ENCODE measurements at regions not wholly inside any gene's neighbourhood (a gene's known extent, or its start where the extent isn't known, plus 50 kb on each side); places are given as distances from the start of the nearest gene placed in this dataset.

GRCh38 chr10:4775808-4776207 lies 50.2 kb upstream of the AKR1E2 start:
- DNase-seq = no peak

GRCh38 chr10:4772202-4772570 lies 53.8 kb upstream of the AKR1E2 start:
- no peak for DNase-seq

GRCh38 chr10:4771554-4772201 lies 54.3 kb upstream of the AKR1E2 start:
- no peak for DNase-seq

DNA sequence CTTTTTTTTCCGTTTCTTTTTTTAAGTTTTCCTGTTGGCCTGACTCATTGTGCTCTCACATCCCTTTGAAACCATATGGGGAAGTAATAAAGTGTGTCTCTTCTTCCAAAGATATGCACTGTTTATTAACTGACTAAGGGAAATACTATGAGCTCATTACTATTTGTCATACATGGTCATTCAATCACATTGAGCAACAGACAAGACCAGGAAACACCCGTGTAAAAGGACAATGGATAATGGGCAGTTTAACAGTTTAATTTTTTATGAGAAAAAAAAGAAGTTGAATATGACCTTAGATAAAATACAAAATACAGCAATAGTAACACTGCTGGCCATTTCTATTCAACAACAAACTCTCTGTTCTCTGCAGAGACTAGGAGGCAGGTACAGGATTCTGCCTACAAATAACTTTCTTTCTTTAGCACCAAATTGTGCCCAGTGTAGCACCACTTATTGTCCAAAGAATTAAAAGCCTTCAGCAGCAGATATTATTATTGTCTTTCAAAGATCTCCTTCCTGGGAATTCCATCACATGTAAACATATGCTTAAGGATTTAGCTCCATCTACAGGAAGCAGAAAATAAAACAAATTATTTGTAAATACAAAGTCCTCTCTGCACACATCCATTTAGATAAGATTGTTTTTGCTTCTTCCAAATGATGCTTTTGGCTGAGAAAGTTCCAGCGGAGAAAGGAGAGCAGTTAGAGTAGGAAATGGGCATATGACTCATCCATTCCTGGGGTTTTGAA lies 55.0 kb upstream of the AKR1E2 start:
- DNase-seq = no peak

- DNase-seq = no peak
These were observed 57.6 kb upstream of the AKR1E2 start for GRCh38 chr10:4768416-4768815.

GRCh38 chr10:4767033-4767814 lies 58.8 kb upstream of the AKR1E2 start:
- DNase-seq = no peak

- DNase-seq = no peak
These were observed 59.6 kb upstream of the AKR1E2 start for GRCh38 chr10:4766454-4766853.

- no peak for DNase-seq
These were observed 60.6 kb upstream of the AKR1E2 start for GRCh38 chr10:4765428-4765827.

- DNase-seq = no peak
These were observed 62.0 kb upstream of the AKR1E2 start for GRCh38 chr10:4763960-4764428.

DNA sequence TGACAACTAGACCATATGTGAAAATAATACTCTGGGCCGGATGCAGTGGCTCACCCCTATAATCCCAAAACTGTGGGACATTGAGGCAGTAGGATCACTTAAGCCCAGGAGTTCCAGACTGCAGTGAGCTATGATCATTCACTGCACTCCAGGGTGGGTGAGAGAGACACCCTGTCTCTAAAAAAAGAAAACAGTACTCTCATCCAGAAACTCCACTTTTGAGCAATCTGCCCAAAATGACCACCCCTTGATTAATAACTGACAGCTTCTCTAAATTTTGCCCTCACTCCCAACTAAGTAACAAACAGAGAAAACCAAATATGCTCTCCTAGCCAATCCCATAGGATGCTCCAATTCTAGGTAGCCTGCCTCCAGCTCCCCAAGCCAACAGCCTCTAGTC lies 62.5 kb upstream of the AKR1E2 start:
- no peak for DNase-seq

DNA sequence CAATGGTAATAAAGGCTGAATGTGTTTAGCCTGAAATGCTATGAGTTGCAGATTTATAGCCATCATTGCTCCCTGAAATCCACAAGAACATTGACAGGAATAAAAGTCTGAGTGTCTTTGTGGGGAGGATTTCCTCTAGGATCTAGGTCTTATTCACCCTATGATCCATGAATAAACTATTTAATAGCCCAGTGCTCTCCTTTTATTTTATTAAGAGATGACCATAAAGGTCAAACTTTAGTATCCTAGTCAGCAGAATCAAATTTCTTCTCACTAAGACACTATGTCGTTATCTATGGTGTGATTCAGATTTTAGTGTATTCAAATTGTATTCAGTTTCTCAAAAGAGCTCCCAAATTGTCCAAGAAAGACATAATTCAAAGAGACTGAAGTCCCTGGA lies 67.8 kb upstream of the AKR1E2 start:
- no peak for DNase-seq

DNA sequence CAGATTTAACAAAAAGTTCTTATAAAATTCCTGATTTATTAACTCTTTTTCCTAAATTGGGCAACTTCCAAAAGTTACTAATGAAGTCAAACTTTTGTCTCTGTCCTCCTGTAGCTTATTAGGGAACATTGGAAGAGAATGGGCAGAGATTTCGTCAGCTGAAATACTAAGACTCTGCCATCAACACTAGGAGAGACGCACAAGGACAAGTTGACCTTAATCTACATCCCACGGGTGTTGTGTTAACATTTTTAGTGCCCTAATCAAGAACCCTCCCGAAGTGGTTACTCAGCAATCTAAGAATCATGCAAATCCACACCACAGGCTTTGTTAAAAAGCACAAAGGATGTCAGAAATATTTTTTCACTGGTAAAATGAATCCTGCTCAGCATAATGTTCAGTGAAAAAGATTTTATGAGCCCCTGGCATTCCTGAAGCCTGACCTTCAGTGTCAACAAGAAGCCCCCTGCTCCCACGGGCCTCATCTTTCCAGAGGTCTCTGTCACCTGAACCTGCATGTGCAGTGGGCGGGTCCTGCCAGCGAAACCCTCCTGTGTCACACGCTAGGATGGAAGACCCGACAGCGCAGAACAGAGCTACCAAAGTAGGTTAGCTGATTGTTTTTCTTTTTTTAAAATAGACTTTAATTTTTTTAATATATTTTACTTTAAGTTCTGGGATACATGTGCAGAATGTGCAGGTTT lies 70.6 kb upstream of the AKR1E2 start:
- DNase-seq = no peak

GRCh38 chr10:4754143-4754542 lies 71.9 kb upstream of the AKR1E2 start:
- DNase-seq = no peak

DNA sequence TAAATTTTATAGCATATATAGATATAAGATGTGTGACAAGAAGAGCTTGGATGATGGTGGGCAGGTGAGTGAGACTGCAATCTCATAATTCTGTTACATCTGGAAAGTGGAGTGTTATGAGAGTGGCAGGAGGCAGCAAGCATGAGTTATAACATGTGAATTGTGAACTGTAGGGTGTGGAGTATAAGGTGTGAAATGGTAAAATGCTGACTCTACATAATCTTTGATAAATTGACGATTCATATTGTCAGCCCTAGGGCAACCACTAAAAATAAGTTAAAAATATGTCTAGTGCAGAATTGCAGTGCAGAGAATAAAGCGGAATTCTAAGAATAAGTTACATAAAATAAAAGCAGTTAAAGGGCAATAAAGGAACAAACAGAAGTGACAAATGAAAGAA lies 74.8 kb upstream of the AKR1E2 start:
- DNase-seq = no peak

- no peak for DNase-seq
These were observed 76.8 kb upstream of the AKR1E2 start for GRCh38 chr10:4749271-4749574.

- no peak for DNase-seq
These were observed 77.3 kb upstream of the AKR1E2 start for GRCh38 chr10:4748491-4749270.

DNA sequence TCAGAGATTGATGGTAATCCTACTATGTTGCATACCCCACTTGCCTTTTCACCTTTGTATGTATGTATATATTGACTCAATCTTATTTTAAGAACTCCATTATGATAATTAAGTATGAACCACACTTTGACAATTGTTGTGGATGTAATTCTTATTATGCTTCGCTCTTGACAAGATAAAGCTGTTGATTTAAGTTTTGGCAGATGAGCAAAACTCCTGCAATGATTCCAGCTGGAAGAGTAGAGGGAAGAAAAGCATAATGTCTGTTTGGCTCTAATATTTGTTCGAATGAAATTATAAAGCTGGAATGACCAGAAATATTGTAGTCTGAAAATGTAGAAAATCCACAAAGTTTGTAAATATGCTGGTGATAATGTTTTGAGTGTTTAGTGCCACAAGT lies 83.8 kb upstream of the AKR1E2 start:
- DNase-seq = no peak

DNA sequence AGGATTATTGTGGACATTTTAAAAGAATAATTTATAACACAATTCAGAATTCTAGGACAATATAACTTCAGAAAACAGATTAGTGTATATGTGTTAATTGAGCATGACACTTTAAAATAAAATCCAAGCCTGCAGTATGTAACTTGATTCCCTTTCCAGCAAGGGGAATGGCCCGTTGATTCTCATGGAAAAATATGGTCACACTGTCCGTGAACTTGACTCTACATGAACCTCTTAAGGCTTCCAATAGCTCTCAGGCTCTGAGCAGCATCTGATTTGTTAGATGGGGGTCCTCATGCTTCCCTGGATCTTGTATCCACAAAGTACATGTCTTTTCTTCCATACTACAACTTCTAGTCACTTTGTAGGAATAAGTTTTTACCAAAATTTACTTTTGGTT lies 85.5 kb upstream of the AKR1E2 start:
- DNase-seq = no peak

GRCh38 chr10:4736608-4737007 lies 89.4 kb upstream of the AKR1E2 start:
- DNase-seq = no peak

GRCh38 chr10:4736183-4736582 lies 89.8 kb upstream of the AKR1E2 start:
- DNase-seq = no peak

DNA sequence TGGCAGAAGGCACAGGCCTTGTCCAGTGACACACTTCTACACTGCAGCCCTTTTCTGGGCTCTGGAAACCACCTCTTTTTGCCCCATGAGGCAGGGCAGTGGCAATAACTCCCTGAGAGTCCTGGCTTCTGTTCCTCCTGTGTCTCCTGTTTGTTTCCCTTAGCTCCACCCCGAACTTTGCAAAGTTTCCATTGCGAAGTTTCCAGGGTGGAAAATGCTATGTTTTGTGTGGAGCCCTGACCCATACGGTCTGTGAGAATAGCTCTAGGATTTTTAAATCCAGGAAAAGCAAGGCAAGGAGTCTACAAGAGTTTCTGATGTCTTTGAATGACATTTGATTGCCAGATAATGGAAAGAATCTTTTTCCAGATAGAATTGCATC lies 92.2 kb upstream of the AKR1E2 start:
- no peak for DNase-seq

- no peak for DNase-seq
These were observed 92.7 kb upstream of the AKR1E2 start for GRCh38 chr10:4733150-4733842.

Data from T1000 (cell line).